GM19239 (cell line): ENCODE measurements at regions not wholly inside any gene's neighbourhood (a gene's known extent, or its start where the extent isn't known, plus 50 kb on each side); places are given as distances from the start of the nearest gene placed in this dataset.
"Not testable (repeated sequence)": the region's sequence is repeated elsewhere in the genome, so short reads cannot be mapped to it uniquely, and the experiment has no call there.

Source experiments
- DNase-seq: peaks from one replicate; pipeline ENCODE4 v3.0.0; 2011; ENCODE audit warnings: low spot score; ENCODE audit not compliant: insufficient read length
- FAIRE-seq: peaks from 2 replicates; lab custom pipeline; 2011; peaks lifted over from hg19 to GRCh38; lab: Jason Lieb, UNC

- no peak for DNase-seq
- no peak for FAIRE-seq
These were observed 207.5 kb downstream of the SPP2 start for GRCh38 chr2:234257859-234258561.

GRCh38 chr2:234256516-234256915, 206.0 kb downstream of the SPP2 start:
- no peak for DNase-seq
- no peak for FAIRE-seq

GRCh38 chr2:234254783-234255521, 204.4 kb downstream of the SPP2 start:
- FAIRE-seq: no peak
- DNase-seq: no peak

- FAIRE-seq (no peak), DNase-seq (no peak)
These were observed 202.3 kb downstream of the SPP2 start for GRCh38 chr2:234252772-234253171.

- no peak for DNase-seq
- FAIRE-seq: no peak
These were observed 201.1 kb downstream of the SPP2 start for GRCh38 chr2:234251326-234252271.

GRCh38 chr2:234250926-234251325, 200.4 kb downstream of the SPP2 start:
- DNase-seq (no peak), FAIRE-seq (no peak)

- FAIRE-seq (no peak), DNase-seq (no peak)
These were observed 199.4 kb downstream of the SPP2 start for GRCh38 chr2:234249873-234250272.

- DNase-seq: no peak
These were observed 198.7 kb downstream of the SPP2 start for GRCh38 chr2:234249034-234249735.

GRCh38 chr2:234248213-234248710, 197.8 kb downstream of the SPP2 start:
- DNase-seq: not testable (repeated sequence)

More at GRCh38 chr2:234249034-234249735, 198.7 kb downstream of the SPP2 start:
- FAIRE-seq: no peak

GRCh38 chr2:234247453-234248180, 197.1 kb downstream of the SPP2 start:
- FAIRE-seq: no peak
- no peak for DNase-seq

More at GRCh38 chr2:234248213-234248710, 197.8 kb downstream of the SPP2 start:
- FAIRE-seq: not testable (repeated sequence)

- FAIRE-seq (no peak), DNase-seq (no peak)
These were observed 195.4 kb downstream of the SPP2 start for GRCh38 chr2:234245945-234246344.

GRCh38 chr2:234243871-234244565, 193.5 kb downstream of the SPP2 start:
- DNase-seq (no peak), FAIRE-seq (no peak)

GRCh38 chr2:234242459-234242836, 191.9 kb downstream of the SPP2 start:
- FAIRE-seq (no peak), DNase-seq (no peak)

GRCh38 chr2:234241656-234242458, 191.4 kb downstream of the SPP2 start:
- FAIRE-seq (no peak), DNase-seq (no peak)

GRCh38 chr2:234240917-234241316, 190.4 kb downstream of the SPP2 start:
- DNase-seq: no peak

GRCh38 chr2:234235191-234235590, 184.7 kb downstream of the SPP2 start:
- DNase-seq: no peak

More at GRCh38 chr2:234240917-234241316, 190.4 kb downstream of the SPP2 start:
- FAIRE-seq: no peak

GRCh38 chr2:234231460-234231859, 181.0 kb downstream of the SPP2 start:
- DNase-seq: no peak
- FAIRE-seq: no peak

More at GRCh38 chr2:234235191-234235590, 184.7 kb downstream of the SPP2 start:
- no peak for FAIRE-seq

GRCh38 chr2:234219046-234219310, 168.5 kb downstream of the SPP2 start:
- FAIRE-seq (no peak), DNase-seq (no peak)
